Sigmoid colon (tissue), 6 donors: ENCODE measurements at regions not wholly inside any gene's neighbourhood (a gene's known extent, or its start where the extent isn't known, plus 50 kb on each side); places are given as distances from the start of the nearest gene placed in this dataset.

ENCODE experiments used
- DNase-seq: peaks from one replicate; pipeline ENCODE4 v3.0.0-alpha.2; 2019
- H3K27ac ChIP-seq, 4 donors: fragments of 200-600 bp; sonication (generic); one replicate each; pipeline ENCODE4 v1.5.1; 2016 to 2019; ENCODE audit warnings: mild to moderate bottlenecking in 1 of 4
- H3K27me3 ChIP-seq, 3 donors: fragments of 200-600 bp; sonication (generic); one replicate each; pipeline ENCODE4 v1.5.1; 2019; ENCODE audit warnings: mild to moderate bottlenecking in 1 of 3
- H3K36me3 ChIP-seq, 4 donors: fragments of 200-600 bp; sonication (generic); one replicate each; pipeline ENCODE4 v1.5.1; 2016 to 2019
- H3K4me1 ChIP-seq, 4 donors: fragments of 200-600 bp; sonication (generic); one replicate each; pipeline ENCODE4 v1.5.1; 2017 to 2019
- H3K4me3 ChIP-seq, 4 donors: fragments of 200-600 bp; sonication (generic); one replicate each; pipeline ENCODE4 v1.5.1; 2017 to 2019; ENCODE audit warnings: mild to moderate bottlenecking in 2 of 4, moderate library complexity in 1 of 4
- H3K9me3 ChIP-seq, 4 donors: fragments of 200-600 bp in 3 of 4; sonication (generic) in 3 of 4; one replicate each; pipeline versions ENCODE4 v1.5.1 to v1.6.1; 2013 to 2019
- EP300 ChIP-seq, 4 donors: sonication (generic); formaldehyde crosslinking; IDR thresholded peaks; one replicate each; pipeline ENCODE4 v1.6.1; 2017; ENCODE audit warnings: antibody characterized with exemption in 4 of 4
- POLR2A ChIP-seq, 2 donors: fragments of 450-650 bp; IDR thresholded peaks; one replicate each; pipeline ENCODE4 v1.6.1; 2016; ENCODE audit warnings: antibody characterized with exemption in 2 of 2, mild to moderate bottlenecking in 2 of 2, moderate library complexity in 2 of 2
- POLR2AphosphoS5 ChIP-seq, 4 donors: sonication (generic); formaldehyde crosslinking; IDR thresholded peaks; one replicate each; pipeline ENCODE4 v1.6.1; 2017; ENCODE audit warnings: antibody characterized with exemption in 4 of 4
- WGBS, 2 donors: extraction: QIAGEN DNeasy Blood & Tissue Kit; methylation state at CpG; one replicate each; pipeline ENCODE4 v1.1.7; 2013; 5-methylcytosine and 5-hydroxymethylcytosine counted together
- intact Hi-C: fragments of 100-400 bp; cut with DNase I; formaldehyde crosslinking; loops from one replicate; pipeline ENCODE4 v1.15.1; 2023
- TF ChIP-seq, protein P1 (sequence below), 4 experiments: fragments of 450-650 bp in 3 of 4; fragments of 200-600 bp in 1 of 4; IDR thresholded peaks; one replicate each; pipeline ENCODE4 v1.5.1; 2016 to 2019; ENCODE audit warnings: antibody characterized with exemption in 4 of 4, mild to moderate bottlenecking in 3 of 4, moderate library complexity in 2 of 4
- donor health status: healthy with polysubstance abuse.
- donor health status: healthy.

DNA sequence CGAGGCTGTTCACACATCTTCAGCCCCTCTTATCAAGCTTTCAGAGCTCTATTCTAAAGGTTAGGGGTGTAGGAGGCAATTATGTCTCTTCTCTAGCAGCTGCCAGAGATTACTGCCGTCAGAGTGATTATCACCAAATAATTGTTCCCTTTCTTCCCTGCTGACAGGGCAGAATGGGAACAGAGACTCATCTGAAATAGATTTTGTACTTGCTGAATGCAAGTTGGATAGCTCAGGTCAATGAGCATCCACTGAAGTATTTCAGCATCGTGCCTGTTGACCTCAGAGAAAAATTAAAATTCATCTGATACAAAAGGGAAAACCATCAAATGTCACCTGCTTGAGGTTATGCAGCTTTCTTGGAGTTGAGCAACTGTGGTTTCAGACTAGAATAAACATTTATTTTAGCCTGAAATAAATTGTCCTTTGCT is 213.7 kb upstream of the MAP3K1 start:
- H3K27ac ChIP-seq = no peak overlapping the region
- peaks cover 0 to 8% (median 0%) of the 10 kb centered on the region in 4 donors for H3K4me1 ChIP-seq
- DNase-seq = no peak
- no peak overlapping the region for H3K4me3 ChIP-seq
- TF ChIP-seq POLR2A (IDR thresholded peaks at IDR 0.05) (no peak), POLR2AphosphoS5 (IDR thresholded peaks at IDR 0.05) (no peak), EP300 (IDR thresholded peaks at IDR 0.05) (no peak)
- TF ChIP-seq, protein P1, sequence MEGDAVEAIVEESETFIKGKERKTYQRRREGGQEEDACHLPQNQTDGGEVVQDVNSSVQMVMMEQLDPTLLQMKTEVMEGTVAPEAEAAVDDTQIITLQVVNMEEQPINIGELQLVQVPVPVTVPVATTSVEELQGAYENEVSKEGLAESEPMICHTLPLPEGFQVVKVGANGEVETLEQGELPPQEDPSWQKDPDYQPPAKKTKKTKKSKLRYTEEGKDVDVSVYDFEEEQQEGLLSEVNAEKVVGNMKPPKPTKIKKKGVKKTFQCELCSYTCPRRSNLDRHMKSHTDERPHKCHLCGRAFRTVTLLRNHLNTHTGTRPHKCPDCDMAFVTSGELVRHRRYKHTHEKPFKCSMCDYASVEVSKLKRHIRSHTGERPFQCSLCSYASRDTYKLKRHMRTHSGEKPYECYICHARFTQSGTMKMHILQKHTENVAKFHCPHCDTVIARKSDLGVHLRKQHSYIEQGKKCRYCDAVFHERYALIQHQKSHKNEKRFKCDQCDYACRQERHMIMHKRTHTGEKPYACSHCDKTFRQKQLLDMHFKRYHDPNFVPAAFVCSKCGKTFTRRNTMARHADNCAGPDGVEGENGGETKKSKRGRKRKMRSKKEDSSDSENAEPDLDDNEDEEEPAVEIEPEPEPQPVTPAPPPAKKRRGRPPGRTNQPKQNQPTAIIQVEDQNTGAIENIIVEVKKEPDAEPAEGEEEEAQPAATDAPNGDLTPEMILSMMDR (IDR thresholded peaks at IDR 0.05) = no peak
- H3K36me3 ChIP-seq = no peaks in the 10 kb centered on the region
- H3K27me3 ChIP-seq = no peaks in the 10 kb centered on the region
- intact Hi-C loops = no loop called here
- 56 to 70% methylated on average over 3 of the region's 3 CpGs for WGBS, 2 donors
- no peaks in the 10 kb centered on the region for H3K9me3 ChIP-seq

DNA sequence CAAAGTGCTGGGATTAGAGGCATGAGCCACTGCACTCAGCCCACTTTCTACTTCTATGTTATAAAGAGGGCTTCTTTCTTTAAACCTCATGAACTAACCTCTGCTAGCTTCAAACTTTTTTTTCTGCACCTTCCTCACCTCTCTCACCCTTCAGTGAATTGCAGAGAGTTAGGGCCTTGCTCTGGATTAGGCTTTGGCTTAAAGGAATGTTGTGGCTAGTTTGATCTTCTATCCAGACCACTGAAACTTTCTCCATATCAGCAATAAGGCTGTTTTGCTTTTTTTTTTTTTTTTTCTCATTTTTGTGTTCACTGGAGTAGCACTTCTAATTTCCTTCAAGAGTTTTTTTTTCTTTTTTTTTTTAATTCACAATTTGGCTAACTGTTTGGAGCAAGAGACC is 216.4 kb upstream of the MAP3K1 start:
- TF ChIP-seq POLR2AphosphoS5 (IDR thresholded peaks at IDR 0.05) = no peak
- TF ChIP-seq POLR2A (IDR thresholded peaks at IDR 0.05) = no peak
- TF ChIP-seq EP300 (IDR thresholded peaks at IDR 0.05) = no peak
- TF ChIP-seq, protein P1 (IDR thresholded peaks at IDR 0.05) = no peak
- no peaks in the 10 kb centered on the region for H3K27me3 ChIP-seq
- no peaks in the 10 kb centered on the region for H3K9me3 ChIP-seq
- H3K36me3 ChIP-seq = no peaks in the 10 kb centered on the region
- no peak for DNase-seq
- intact Hi-C loops = no loop called here
- peaks cover 0 to 8% (median 0%) of the 10 kb centered on the region in 4 donors for H3K4me1 ChIP-seq
- no peak overlapping the region for H3K27ac ChIP-seq
- H3K4me3 ChIP-seq = no peak overlapping the region

DNA sequence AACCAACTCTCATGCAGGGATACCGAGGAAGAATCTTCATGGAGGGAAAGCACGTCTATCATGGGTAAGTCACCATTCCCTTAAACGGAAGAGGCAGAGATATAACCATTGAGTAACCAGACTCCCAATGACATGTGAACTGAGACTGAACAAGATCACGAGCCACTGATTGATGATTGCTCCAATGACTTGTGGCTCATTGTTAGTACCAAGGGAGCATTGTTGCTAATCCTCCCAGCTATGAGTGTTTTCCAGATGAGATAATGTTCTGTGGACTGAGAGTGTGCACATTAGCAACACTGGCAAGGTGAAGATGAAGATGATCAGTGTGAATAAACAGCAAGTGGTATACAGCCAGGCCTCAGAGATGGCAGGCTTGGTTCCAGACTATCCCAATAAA is 219.2 kb upstream of the MAP3K1 start:
- intact Hi-C loops = no loop called here
- no peaks in the 10 kb centered on the region for H3K27me3 ChIP-seq
- H3K4me1 ChIP-seq = no peaks in the 10 kb centered on the region
- no peak overlapping the region for H3K27ac ChIP-seq
- H3K9me3 ChIP-seq = no peaks in the 10 kb centered on the region
- no peak overlapping the region for H3K4me3 ChIP-seq
- 93 to 94% methylated on average over 4 of the region's 4 CpGs for WGBS, 2 donors
- TF ChIP-seq POLR2A (IDR thresholded peaks at IDR 0.05) (no peak), POLR2AphosphoS5 (IDR thresholded peaks at IDR 0.05) (no peak), EP300 (IDR thresholded peaks at IDR 0.05) (no peak)
- TF ChIP-seq, protein P1 (IDR thresholded peaks at IDR 0.05) = no peak
- DNase-seq = no peak
- H3K36me3 ChIP-seq = no peaks in the 10 kb centered on the region

DNA sequence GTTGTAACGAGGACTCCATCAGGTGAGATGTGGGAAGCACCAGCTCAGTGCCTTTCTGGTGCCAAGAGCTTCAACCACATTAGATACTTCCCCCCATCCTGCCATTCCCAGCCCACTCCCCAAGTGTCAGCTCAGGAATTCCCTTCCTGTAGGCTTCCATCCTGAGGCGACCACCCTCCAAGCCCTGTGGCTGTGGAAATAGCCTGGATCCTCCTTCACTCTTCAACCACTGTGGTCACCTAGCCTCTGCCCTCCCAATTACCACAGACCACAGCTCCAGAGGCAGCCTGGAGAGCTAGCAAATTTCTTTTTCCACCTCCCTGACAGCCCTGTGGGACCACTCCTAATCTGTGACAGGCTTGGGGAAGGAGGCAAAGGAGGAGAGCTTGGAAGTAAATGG is 219.8 kb upstream of the MAP3K1 start:
- intact Hi-C loops = no loop called here
- Histone ChIP-seq H3K27me3 (no peaks in the 10 kb centered on the region), H3K4me1 (no peaks in the 10 kb centered on the region), H3K27ac (no peak overlapping the region), H3K9me3 (no peaks in the 10 kb centered on the region), H3K4me3 (no peak overlapping the region), H3K36me3 (no peaks in the 10 kb centered on the region)
- DNase-seq = no peak
- WGBS, 2 donors = 82 to 92% methylated on average over 2 of the region's 2 CpGs
- TF ChIP-seq EP300 (IDR thresholded peaks at IDR 0.05) (no peak), POLR2AphosphoS5 (IDR thresholded peaks at IDR 0.05) (no peak), POLR2A (IDR thresholded peaks at IDR 0.05) (no peak)
- TF ChIP-seq, protein P1 (IDR thresholded peaks at IDR 0.05) = no peak

DNA sequence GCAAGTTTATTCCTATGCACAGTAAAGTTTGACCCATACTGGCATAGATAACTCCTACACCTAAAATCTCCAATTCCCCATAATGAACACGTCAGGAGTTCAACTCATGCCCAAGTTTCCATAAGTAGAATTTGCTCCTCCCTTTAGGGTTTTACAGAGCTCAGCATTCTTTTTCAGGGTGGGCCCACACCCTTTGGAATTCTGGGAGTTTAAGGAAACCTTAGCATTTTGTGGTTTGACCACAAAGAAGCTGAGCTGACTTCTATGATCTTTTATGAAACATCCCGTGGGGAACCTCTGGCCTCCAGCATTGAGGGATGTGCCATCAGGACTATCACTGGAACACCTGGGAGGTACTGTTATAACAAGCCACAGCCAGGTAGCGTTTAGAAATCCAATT is 220.6 kb upstream of the MAP3K1 start:
- intact Hi-C loops = no loop called here
- 78 to 89% methylated on average over 3 of the region's 3 CpGs for WGBS, 2 donors

More for the DNA sequence above, 220.6 kb upstream of the MAP3K1 start:
- TF ChIP-seq POLR2A (IDR thresholded peaks at IDR 0.05) (no peak), EP300 (IDR thresholded peaks at IDR 0.05) (no peak), POLR2AphosphoS5 (IDR thresholded peaks at IDR 0.05) (no peak)
- TF ChIP-seq, protein P1 (IDR thresholded peaks at IDR 0.05) = no peak
- no peak for DNase-seq
- Histone ChIP-seq H3K36me3 (no peaks in the 10 kb centered on the region), H3K27me3 (no peaks in the 10 kb centered on the region), H3K27ac (no peak overlapping the region), H3K9me3 (no peaks in the 10 kb centered on the region), H3K4me3 (no peak overlapping the region), H3K4me1 (no peaks in the 10 kb centered on the region)
